G401 (cell line): ENCODE measurements at regions not wholly inside any gene's neighbourhood (a gene's known extent, or its start where the extent isn't known, plus 50 kb on each side); places are given as distances from the start of the nearest gene placed in this dataset.

Source experiments
- DNase-seq: peaks from one replicate; pipeline ENCODE4 v3.0.0-alpha.2; 2015; ENCODE audit warnings: low spot score
- in situ Hi-C: cut with HindIII; loops from 2 replicates; pipeline ENCODE4 v1.10.0; 2016; ENCODE audit warnings: low sequenced_read_pairs, mixed read lengths

DNA sequence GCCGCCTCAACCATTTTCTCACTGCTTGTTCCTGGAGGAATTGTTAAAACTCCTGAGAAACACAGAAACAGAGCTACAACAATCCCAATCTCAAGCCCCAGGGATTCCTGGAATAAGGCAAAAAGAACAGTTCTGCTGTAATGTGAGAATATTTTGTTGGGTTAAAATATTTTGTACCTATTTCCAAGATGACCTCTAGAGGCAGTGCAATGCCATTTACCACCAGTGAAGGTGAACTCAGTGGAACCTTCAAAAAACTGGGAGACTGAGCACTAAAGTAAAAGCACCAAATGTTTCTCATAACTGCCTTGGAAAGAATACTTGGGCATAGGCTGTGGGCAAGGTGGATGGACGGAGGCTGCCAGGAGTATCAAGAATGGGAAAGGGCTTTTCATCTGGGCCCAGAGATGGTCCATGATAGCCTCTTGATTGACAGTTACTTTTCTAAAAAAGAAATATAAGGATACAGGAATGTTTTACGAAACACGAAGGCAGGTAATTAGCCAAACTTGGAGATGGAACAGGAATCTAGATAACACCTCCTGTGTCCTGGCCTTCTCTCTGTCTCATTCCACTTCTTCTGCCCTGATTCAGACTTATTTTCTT lies 334.0 kb upstream of the FLRT2 start:
- DNase-seq = no peak
- in situ Hi-C loops = no loop called here

DNA sequence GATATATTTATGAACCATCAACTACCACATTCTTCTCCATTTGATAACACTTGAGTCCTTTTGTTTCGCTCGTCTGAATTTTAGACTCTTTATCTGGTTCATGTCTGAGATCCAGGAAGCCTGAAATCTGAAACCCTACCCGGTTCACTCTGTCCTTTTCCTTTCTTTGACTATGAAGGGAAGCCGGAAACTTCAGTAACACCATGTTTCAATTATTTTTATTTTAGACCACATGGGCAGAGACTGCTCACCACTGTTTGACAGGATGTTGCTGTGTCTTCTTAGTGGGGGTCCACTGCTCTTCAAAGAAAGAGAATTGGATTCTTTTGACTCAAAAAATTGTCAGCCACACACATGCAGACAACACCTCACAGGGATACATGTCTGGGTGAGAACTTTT lies 331.9 kb upstream of the FLRT2 start:
- in situ Hi-C loops = no loop called here
- no peak for DNase-seq

DNA sequence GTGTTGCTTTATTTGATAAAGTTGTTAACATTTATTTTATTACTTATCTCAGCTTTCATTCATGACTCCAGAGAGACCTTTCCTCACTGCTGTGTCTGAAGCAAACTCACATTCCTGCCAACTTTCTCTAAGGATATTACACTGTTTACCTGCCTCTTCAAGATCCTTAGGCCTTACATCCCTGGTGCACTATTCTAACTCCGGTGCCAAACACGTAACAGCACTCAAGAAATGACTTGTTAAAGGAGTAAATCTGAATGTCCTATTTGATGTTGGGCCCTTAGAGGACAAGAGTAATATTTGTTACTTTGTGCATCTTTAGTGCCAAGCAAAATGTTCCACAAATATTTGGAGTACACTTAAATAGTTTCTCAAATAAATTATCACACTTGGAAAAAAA lies 324.1 kb upstream of the FLRT2 start:
- in situ Hi-C loops = no loop called here
- DNase-seq = no peak

- DNase-seq = no peak
- in situ Hi-C loops = no loop called here
Observed at GRCh38 chr14:85214471-85214870, 315.5 kb upstream of the FLRT2 start.

- no peak for DNase-seq
- in situ Hi-C loops = no loop called here
Observed at GRCh38 chr14:85217412-85217811, 312.5 kb upstream of the FLRT2 start.

- no peak for DNase-seq
- in situ Hi-C loops = no loop called here
Observed at GRCh38 chr14:85218982-85219381, 311.0 kb upstream of the FLRT2 start.

DNA sequence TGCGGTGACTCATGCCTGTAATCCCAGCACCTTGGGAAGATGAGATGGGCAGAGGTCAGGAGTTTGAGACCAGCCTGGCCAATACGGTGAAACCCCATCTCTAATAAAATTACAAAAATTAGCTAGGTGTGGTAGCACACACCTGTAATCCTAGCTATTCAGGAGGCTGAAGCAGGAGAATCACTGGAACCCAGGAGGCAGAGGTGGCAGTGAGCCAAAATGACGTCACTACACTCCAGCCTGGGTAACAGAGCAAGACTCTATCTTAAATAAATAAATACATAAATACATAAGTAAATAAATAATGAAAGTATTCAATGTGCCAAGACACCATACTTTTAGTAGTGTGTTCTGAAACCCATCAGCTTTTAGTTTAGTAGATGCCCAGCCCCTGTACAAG lies 308.1 kb upstream of the FLRT2 start:
- no peak for DNase-seq
- in situ Hi-C loops = no loop called here

- DNase-seq = no peak
- in situ Hi-C loops = no loop called here
Observed at GRCh38 chr14:85222341-85222740, 307.6 kb upstream of the FLRT2 start.

DNA sequence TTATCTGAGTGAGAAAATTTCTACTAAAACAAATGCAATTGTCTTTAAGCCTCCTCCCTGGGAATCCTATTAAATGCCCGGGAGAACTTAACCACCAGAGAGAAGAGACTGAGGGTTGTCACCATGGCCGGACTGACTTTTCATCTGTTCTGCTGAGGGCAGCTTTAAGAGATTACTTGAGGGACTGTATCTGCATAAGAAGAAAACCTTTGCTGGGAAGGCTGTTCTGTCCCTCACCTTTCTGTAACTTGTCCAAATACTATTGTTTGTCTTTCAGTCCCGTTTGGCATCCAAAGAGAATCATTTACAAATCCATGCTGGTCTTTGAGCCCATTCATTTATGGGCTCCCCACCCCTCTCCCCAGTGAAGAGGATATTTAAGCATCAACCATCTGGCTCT lies 306.3 kb upstream of the FLRT2 start:
- DNase-seq = no peak
- in situ Hi-C loops = no loop called here

DNA sequence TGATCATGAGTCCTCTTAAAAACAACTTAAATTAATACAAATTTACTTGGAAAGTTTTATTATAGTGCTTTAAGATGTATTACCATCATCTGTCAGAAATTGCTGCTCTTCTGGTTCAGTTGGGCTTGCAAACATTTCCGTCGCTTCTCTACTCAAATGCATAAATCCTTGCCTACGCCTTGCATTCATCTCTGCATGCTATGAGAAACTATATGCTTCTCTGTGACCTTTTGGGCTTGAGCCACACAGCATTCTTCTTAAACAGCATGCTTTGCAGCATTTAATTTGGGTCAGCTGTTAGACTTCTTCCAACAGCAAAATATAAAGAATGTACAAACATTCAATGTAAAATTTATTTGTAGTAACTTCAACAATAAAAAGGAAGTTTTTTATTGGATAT lies 305.7 kb upstream of the FLRT2 start:
- in situ Hi-C loops = no loop called here
- no peak for DNase-seq

- DNase-seq = no peak
- in situ Hi-C loops = no loop called here
Observed at GRCh38 chr14:85233756-85234155, 296.2 kb upstream of the FLRT2 start.

GRCh38 chr14:85234156-85235025 lies 295.6 kb upstream of the FLRT2 start:
- in situ Hi-C loops = no loop called here
- no peak for DNase-seq

DNA sequence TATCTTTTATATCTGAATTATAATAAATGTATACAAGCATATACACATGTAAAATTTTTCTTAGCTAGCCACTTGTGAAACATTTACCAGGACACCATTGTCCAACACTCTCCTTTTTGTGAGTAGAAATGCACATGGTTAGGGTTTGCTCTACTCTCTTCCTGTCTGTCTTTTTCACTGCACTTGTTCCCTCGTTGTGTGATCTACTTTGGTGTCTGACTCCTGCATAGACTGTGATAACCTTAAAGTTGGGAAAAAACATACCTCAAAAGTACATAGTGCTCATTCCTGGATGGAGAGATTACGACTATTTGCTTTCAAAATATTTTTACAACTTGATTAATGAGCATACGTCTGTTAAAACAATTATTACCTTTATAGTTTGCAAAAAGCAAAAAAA lies 294.1 kb upstream of the FLRT2 start:
- in situ Hi-C loops = no loop called here
- no peak for DNase-seq

DNA sequence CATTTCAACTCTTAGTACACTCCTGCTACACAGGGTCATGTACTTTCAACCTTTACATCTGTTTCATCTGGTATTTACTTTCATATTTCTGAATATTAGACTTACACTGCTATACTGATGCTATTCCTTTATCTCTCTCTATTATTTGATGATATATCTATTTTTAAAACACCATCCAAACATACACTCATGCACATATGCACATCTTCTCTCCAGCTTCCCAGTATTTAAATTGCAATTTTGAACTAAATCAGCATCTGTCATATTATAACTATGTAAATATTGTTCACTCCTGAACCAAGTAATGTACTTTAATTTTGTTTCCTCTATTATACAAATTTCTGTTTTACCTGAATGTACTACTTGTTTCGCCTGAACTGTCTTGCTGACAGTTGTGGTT lies 293.6 kb upstream of the FLRT2 start:
- in situ Hi-C loops = no loop called here
- DNase-seq = no peak

DNA sequence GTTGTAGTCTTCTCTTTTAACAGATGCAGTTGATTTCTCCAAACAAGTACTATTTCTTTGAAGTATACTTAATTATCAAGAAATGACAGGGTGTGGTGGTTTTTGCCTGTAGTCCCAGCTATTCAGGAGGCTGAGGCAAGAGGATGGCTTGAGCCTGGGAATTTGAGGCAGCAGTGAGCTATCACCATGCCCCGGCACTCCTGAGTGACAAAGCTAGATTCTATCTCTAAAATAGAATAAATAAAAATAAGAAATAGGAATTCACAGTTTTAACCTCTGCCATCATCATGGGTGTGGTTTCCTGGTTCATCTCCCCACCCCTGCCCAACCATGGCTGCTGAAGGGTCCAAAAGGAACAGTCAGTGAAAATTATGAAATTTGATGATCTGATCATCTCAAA lies 290.2 kb upstream of the FLRT2 start:
- no peak for DNase-seq
- in situ Hi-C loops = no loop called here

GRCh38 chr14:85241022-85241855 lies 288.7 kb upstream of the FLRT2 start:
- DNase-seq = no peak
- in situ Hi-C loops = no loop called here

DNA sequence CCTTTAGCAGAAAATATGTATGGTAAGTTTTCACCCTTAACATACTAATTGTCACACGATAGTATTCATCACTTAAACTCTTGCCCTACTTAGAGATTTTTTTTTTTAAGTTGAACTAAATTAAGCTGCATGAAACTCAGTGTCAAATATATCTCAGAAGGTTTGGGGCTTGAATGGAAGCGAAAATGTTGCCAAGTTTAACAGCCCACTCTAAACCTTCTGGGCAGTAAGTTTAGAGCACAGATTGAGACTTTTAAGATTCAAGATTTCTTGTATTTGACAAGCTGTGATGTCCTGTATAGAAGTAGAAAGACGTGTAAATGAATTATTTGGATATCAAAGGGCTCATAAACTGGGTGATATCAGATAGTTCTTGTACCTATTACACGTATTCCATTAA lies 287.3 kb upstream of the FLRT2 start:
- DNase-seq = no peak
- in situ Hi-C loops = no loop called here

DNA sequence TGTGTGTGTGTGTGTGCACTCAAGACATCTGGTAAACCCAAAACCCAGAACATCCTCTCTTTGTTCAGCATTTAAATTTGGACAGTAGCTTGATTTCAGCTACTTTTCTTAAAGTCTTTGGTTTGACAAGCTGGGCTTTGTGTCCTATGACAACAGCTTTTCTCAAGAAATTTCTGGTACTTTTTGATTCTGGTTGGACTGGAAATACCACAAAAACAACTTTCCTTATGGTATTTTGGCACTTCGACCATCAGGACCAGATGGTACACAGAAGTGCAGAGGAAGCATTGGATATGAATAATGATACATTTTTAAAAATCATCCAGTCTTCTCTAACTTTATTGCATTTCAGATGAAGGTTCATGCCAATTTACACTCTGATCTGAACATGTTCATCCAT lies 286.6 kb upstream of the FLRT2 start:
- no peak for DNase-seq
- in situ Hi-C loops = no loop called here

GRCh38 chr14:85247071-85247470 lies 282.9 kb upstream of the FLRT2 start:
- in situ Hi-C loops = no loop called here
- no peak for DNase-seq
